ENCODE measurements at regions not wholly inside any gene's neighbourhood (a gene's known extent, or its start where the extent isn't known, plus 50 kb on each side); places are given as distances from the start of the nearest gene placed in this dataset.

DNA sequence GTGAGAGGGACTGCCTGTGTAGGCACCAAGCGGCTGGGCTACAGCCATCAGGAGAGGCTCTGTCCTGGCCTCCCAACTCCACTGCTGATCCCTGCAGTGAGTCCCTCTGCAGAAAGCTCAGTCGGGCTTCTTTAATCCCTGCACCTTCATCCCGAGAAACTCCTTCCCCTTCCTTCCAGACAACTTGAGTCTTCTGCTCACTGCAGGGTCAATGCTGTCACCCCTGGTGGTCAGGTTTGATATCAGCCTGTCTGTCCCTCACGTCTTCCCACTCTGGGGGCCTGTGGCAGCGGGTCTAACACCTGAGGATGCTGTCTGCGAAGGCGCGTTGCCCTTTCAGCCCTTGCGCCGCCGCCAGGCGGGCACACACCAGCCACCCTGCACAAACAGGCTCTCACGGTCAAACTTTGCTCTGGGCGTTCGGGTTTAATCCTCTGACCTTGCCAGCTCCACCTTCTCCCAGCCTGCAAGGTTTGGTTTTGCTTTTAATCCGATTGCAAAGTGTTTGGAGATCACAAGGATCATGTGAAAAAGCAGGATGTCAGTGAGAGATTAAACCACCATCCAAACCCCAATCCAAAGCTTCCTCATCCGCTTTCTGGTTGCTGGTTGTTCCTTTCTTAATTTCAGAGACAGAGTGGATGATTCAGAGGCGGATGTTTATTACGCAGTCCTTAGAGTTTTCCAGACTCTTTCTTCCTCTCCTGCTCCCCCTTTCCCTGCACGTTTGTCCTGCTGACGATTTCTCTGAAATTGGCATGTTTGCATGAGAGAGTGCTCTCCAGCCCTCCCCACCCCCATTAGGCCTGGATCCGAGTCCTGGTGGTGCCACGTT, 74.8 kb upstream of the SLC34A2 start:
- no peak for DNase-seq

DNA sequence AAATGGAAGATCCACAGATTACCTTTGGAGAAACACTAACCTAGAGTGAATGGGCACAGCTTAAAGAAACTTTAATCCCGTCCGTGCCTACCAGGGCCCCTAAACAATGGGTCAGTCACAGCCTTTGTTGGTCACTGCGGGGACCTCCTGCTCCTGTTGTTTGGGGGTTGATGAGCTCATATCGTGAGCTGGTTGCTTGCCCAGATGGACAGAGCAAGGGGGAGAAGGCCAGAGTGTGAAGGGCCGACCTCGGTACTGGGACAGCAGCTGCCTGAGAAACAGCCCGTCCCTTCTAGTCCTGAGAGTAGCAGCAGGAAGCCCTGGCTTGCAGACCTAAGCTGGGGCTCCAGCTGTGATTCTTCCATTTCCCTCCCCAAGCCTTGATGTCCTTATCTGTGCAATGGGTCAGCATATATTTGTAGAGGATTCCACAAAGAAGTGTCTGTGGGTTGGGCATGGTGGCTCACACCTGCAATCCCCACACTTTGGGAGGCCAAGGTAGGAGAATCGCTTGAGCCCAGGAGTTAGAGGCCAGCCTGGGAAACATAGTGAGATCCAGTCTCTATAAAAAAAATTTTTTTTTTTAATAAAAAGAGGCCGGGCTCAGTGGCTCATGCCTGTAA, 69.6 kb upstream of the SLC34A2 start:
- no peak for DNase-seq

DNA sequence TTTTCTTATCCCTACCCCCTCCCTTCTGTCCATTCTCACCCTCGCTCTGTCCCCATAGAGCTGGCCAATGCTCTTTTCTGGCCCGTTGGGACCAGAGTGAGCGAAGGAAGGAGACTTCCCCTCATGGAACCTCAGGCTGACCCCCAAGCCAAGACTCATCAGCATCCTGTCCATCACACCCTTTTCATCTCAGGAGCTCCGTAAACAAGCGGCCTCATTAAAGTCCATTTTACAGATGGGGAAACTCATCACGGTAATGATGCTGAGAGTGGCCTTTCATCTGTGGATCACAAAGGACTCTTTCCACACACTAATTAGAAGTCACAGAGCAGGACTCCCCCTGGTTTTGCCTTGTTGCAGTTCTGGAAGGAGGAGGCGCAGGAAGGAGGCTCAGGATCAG, 67.4 kb upstream of the SLC34A2 start:
- DNase-seq, result no peak

DNA sequence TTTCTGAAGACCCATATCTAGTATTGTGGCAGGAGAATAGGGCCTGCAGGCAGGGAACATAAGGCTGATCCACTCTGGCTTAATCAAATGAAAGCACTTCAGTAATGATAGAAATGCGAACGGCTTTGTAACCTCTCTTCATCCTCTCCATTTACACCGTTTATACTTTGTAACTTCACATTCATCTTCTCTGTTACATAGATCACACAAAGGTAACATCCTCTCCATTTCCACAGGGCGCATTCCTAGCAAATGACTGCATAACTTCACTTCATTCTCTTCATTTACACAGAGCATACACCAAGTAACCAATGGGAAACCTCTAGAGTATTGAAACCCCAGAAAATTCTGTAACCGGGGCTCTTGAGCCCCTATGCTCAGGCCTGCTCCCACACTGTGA, 65.5 kb upstream of the SLC34A2 start:
- no peak for DNase-seq

DNA sequence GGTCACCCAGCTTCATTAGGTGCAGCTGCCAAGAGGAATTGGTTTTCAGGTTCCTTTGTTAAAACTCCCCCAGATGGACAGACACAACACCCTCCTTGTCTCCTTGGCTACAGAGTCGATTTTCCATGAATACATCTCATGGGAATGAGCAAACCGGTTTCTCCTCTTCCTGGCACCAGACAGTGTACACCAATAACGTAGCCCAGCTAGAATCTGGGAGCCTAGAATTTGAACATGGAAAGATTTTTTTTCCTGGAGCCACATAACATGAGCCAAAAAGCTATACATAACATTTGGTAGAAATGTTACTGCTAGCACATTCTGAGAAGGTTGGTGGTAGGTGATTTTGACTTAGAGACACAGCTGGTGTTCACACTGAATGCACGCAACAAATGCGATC, 62.9 kb upstream of the SLC34A2 start:
- no peak for DNase-seq
